Ishikawa (cell line): ENCODE measurements at regions not wholly inside any gene's neighbourhood (a gene's known extent, or its start where the extent isn't known, plus 50 kb on each side); places are given as distances from the start of the nearest gene placed in this dataset.

Source experiments
- CEBPB ChIP-seq: IDR thresholded peaks from 2 replicates; pipeline ENCODE4 v1.6.1; 2012
- CREB1 ChIP-seq: IDR thresholded peaks from 2 replicates; pipeline ENCODE4 v1.6.1; 2012; ENCODE audit warnings: low read depth
- EGR1 ChIP-seq: IDR thresholded peaks from 2 replicates; pipeline ENCODE4 v1.6.1; 2012
- EP300 ChIP-seq: IDR thresholded peaks from 2 replicates; pipeline ENCODE4 v1.6.1; 2012; ENCODE audit warnings: borderline replicate concordance
- FOXM1 ChIP-seq: IDR thresholded peaks from 2 replicates; pipeline ENCODE4 v1.6.1; 2012; ENCODE audit warnings: low read depth, borderline replicate concordance
- NFIC ChIP-seq: IDR thresholded peaks from 2 replicates; pipeline ENCODE4 v1.6.1; 2012
- RAD21 ChIP-seq: IDR thresholded peaks from 2 replicates; pipeline ENCODE4 v1.6.1; 2012; ENCODE audit warnings: low read depth
- TAF1 ChIP-seq: IDR thresholded peaks from 2 replicates; pipeline ENCODE4 v1.6.1; 2012; ENCODE audit warnings: low read depth, mild to moderate bottlenecking
- TCF12 ChIP-seq: IDR thresholded peaks from 2 replicates; pipeline ENCODE4 v1.6.1; 2012; ENCODE audit warnings: low read depth
- TEAD4 ChIP-seq: IDR thresholded peaks from 2 replicates; pipeline ENCODE4 v1.6.1; 2012
- USF1 ChIP-seq: IDR thresholded peaks from 2 replicates; pipeline ENCODE4 v1.6.1; 2012
- YY1 ChIP-seq: IDR thresholded peaks from 2 replicates; pipeline ENCODE4 v1.6.1; 2012; ENCODE audit warnings: low read depth
- ZBTB7A ChIP-seq: IDR thresholded peaks from 2 replicates; pipeline ENCODE4 v1.6.1; 2012; ENCODE audit warnings: low read depth
- TF ChIP-seq, protein P1 (sequence below): IDR thresholded peaks from 2 replicates; pipeline ENCODE4 v1.6.1; 2012; ENCODE audit warnings: low read depth, mild to moderate bottlenecking
- TF ChIP-seq, protein P2 (sequence below): IDR thresholded peaks from 2 replicates; pipeline ENCODE4 v1.6.1; 2012

DNA sequence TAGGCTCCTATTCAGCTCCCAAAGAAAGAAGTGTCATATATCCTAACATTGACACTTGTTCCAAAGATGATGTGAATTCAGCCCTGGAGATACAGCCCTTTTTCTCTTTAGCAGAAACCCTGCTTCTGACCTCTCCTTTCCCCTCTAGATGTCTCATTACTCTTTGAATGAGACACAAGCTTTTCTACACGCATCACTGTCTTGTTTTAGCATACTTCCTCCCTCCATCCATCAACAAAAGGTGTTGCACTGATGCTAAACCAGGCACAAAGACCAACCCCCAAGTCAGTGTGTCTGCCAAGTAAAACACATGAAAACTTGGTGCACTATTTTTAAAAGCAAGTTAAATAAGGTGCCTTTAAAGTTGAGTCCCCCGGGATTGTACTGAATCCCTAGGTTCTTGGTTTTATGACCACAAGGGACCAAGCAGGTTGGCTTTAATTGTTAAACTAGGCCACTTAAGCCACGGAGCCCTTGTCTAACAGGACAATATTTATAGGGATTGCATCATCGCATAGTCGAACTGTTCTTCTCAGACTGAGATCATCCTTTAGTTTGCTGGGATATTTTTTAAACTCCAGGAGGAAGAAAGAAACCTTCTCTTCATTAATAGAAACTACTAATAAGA is 101.0 kb upstream of the GUCA2B start:
- TF ChIP-seq NFIC (no peak), EP300 (no peak), ZBTB7A (no peak), RAD21 (no peak), CEBPB (no peak)

DNA sequence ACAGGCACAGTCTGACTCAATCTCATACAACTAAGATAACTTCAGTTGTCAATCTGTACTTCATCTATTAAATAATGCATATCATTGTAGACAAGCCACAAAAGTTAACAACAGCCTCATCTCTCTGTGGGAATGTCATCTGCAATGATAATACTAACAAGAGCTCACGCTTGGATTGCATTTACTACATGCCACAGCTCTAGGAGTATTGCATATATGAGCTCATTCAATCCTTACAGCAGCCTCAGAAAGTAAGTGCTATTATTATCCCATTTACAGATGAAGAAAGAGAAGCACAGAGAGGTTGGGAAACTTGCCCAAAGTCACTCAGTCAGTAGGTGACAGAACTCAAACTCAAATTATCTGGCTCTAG is 105.7 kb upstream of the GUCA2B start:
- no peak for TF ChIP-seq YY1
- TF ChIP-seq RAD21: no peak
- no peak for TF ChIP-seq CEBPB
- TF ChIP-seq TAF1: no peak
- no peak for TF ChIP-seq TEAD4
- no peak for TF ChIP-seq ZBTB7A
- TF ChIP-seq, protein P1, sequence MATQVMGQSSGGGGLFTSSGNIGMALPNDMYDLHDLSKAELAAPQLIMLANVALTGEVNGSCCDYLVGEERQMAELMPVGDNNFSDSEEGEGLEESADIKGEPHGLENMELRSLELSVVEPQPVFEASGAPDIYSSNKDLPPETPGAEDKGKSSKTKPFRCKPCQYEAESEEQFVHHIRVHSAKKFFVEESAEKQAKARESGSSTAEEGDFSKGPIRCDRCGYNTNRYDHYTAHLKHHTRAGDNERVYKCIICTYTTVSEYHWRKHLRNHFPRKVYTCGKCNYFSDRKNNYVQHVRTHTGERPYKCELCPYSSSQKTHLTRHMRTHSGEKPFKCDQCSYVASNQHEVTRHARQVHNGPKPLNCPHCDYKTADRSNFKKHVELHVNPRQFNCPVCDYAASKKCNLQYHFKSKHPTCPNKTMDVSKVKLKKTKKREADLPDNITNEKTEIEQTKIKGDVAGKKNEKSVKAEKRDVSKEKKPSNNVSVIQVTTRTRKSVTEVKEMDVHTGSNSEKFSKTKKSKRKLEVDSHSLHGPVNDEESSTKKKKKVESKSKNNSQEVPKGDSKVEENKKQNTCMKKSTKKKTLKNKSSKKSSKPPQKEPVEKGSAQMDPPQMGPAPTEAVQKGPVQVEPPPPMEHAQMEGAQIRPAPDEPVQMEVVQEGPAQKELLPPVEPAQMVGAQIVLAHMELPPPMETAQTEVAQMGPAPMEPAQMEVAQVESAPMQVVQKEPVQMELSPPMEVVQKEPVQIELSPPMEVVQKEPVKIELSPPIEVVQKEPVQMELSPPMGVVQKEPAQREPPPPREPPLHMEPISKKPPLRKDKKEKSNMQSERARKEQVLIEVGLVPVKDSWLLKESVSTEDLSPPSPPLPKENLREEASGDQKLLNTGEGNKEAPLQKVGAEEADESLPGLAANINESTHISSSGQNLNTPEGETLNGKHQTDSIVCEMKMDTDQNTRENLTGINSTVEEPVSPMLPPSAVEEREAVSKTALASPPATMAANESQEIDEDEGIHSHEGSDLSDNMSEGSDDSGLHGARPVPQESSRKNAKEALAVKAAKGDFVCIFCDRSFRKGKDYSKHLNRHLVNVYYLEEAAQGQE: no peak
- no peak for TF ChIP-seq TCF12
- TF ChIP-seq EGR1: no peak
- TF ChIP-seq EP300: no peak
- TF ChIP-seq, protein P2, sequence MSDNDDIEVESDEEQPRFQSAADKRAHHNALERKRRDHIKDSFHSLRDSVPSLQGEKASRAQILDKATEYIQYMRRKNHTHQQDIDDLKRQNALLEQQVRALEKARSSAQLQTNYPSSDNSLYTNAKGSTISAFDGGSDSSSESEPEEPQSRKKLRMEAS: no peak
- TF ChIP-seq USF1: no peak
- TF ChIP-seq NFIC: no peak
- TF ChIP-seq FOXM1: no peak
- no peak for TF ChIP-seq CREB1

DNA sequence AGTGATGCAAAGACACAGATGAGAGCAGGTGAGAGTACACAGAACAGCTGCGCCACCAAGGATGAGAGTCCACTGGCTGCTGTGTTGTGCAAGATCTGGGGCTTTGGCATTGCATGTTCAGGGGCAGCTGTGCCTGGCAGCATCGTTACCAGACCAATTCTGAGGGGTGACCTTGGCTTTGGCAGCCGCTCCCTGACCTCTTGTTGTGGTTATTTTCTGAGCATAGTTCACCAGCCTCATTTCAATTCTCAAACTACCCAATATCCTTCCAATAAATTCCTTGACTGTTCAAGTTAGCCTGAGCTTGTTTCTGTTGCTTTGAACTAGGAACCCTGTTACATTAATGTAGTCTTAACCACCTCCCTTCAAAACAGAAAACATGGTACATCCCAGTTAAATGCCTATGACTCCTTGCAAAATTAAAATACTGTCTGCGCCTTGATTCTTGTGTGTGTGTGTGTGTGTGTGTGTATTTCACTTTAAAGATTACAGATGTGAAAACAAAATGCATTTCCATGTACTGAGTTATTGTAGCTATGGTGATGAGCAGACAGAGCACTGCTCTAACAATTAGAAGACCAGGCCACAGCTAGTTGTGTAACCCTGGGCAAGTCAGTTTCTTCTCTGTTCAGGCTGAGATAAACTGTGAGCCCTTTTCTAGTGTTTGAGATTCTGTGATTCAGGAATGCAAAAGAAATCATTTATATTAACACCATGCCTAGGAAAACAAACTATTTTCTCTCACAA is 106.3 kb upstream of the GUCA2B start:
- TF ChIP-seq FOXM1 (no peak), ZBTB7A (no peak), EP300 (no peak), CEBPB (no peak)

DNA sequence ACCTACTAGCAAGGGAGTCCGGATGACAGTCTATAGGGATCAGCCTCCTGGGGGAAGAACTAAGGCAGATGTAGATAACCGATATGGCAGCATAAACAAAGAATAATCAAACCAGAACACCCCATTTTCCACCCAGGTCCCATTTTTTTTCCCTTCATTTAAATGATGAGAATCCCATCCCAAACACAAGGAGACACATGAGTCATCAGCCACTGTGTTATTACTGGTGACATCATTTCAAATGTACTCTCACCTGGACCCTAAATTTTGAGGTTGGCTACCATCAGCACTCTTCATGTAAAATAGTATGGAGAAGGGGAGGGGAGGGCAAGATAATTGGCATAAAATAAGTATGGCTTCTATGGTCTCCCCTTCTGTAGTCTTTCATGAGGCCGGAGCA is 108.9 kb upstream of the GUCA2B start:
- TF ChIP-seq, protein P2: no peak
- TF ChIP-seq ZBTB7A (no peak), NFIC (no peak), FOXM1 (no peak), CEBPB (no peak), RAD21 (no peak), TAF1 (no peak), EP300 (no peak), EGR1 (no peak), YY1 (no peak), TCF12 (no peak), CREB1 (no peak), TEAD4 (no peak), USF1 (no peak)
- TF ChIP-seq, protein P1: no peak

- TF ChIP-seq TEAD4 (no peak), USF1 (no peak), FOXM1 (no peak), EP300 (no peak), CREB1 (no peak), ZBTB7A (no peak), NFIC (no peak), EGR1 (no peak), CEBPB (no peak), RAD21 (no peak), YY1 (no peak), TCF12 (no peak), TAF1 (no peak)
- TF ChIP-seq, protein P1: no peak
- TF ChIP-seq, protein P2: no peak
Measured at GRCh38 chr1:42043811-42044210, 109.4 kb upstream of the GUCA2B start.
